GM12892 (cell line): ENCODE measurements at regions not wholly inside any gene's neighbourhood (a gene's known extent, or its start where the extent isn't known, plus 50 kb on each side); places are given as distances from the start of the nearest gene placed in this dataset.

ENCODE experiments used
- POLR2A ChIP-seq: IDR thresholded peaks from 2 replicates; pipeline ENCODE4 v1.6.1; 2011; ENCODE audit warnings: low read depth, low read length, control low read depth
- POLR2AphosphoS5 ChIP-seq: IDR thresholded peaks from 2 replicates; pipeline ENCODE4 v1.6.1; 2011; ENCODE audit warnings: low read depth, low read length, control low read depth
- TAF1 ChIP-seq: IDR thresholded peaks from 2 replicates; pipeline ENCODE4 v1.6.1; 2011; ENCODE audit warnings: low read depth, mild to moderate bottlenecking, control low read depth, low read length, borderline replicate concordance

- TF ChIP-seq POLR2AphosphoS5 (no peak), POLR2A (no peak), TAF1 (no peak)
Measured at GRCh38 chrX:131621650-131622049, 77.8 kb downstream of the OR13H1 start.
